ENCODE measurements at regions not wholly inside any gene's neighbourhood (a gene's known extent, or its start where the extent isn't known, plus 50 kb on each side); places are given as distances from the start of the nearest gene placed in this dataset.
"Not testable (repeated sequence)": the region's sequence is repeated elsewhere in the genome, so short reads cannot be mapped to it uniquely, and the experiment has no call there.

GRCh38 chr6:115838763-115839401, 221.8 kb downstream of the FRK start:
- Mint-ChIP-seq H3K4me3 (no peak overlapping the region), H3K4me1 (no peaks in the 10 kb centered on the region), H3K9me3 (peaks cover 0 to 8% (median 3%) of the 10 kb centered on the region in 7 donors), H3K27ac (no peak overlapping the region), H3K27me3 (ENCODE audit: low read depth in 3 of 3) (no peaks in the 10 kb centered on the region), H3K36me3 (no peaks in the 10 kb centered on the region)
- DNase-seq: no peak
- Histone ChIP-seq H3K79me2 (ENCODE audit: insufficient read depth, low read length) (no peaks in the 10 kb centered on the region), H2AFZ (ENCODE audit: insufficient read depth, low read depth, low read length, poor library complexity, severe bottlenecking) (no peak overlapping the region), H3K9me3 (replicated peaks in 1 of 2; ENCODE audit: control insufficient read depth in 1 of 2, insufficient read depth in 1 of 2, low read length in 2 of 2) (no peaks in the 10 kb centered on the region), H3K27ac (ENCODE audit: low read depth in 1 of 2, low read length in 2 of 2) (no peak overlapping the region), H3K9ac (ENCODE audit: insufficient read depth, low read length, poor library complexity, severe bottlenecking) (no peak overlapping the region), H3K36me3 (replicated peaks in 1 of 2; ENCODE audit: control insufficient read depth in 1 of 2, insufficient read depth in 2 of 2, low read length in 2 of 2) (no peaks in the 10 kb centered on the region), H3K4me3 (replicated peaks in 1 of 3; ENCODE audit: low read depth in 2 of 3, low read length in 3 of 3) (no peak overlapping the region), H4K20me1 (ENCODE audit: insufficient read depth, low read length) (no peaks in the 10 kb centered on the region), H3K4me2 (replicated peaks; ENCODE audit: extremely low read depth, low read length, poor library complexity, severe bottlenecking) (no peak overlapping the region), H3K27me3 (ENCODE audit: control insufficient read depth in 2 of 2, insufficient read depth in 2 of 2, low read length in 2 of 2) (no peaks in the 10 kb centered on the region), H3K4me1 (ENCODE audit: control insufficient read depth in 1 of 2, insufficient read depth in 2 of 2, low read length in 2 of 2) (no peaks in the 10 kb centered on the region)
- TF ChIP-seq, protein P1, sequence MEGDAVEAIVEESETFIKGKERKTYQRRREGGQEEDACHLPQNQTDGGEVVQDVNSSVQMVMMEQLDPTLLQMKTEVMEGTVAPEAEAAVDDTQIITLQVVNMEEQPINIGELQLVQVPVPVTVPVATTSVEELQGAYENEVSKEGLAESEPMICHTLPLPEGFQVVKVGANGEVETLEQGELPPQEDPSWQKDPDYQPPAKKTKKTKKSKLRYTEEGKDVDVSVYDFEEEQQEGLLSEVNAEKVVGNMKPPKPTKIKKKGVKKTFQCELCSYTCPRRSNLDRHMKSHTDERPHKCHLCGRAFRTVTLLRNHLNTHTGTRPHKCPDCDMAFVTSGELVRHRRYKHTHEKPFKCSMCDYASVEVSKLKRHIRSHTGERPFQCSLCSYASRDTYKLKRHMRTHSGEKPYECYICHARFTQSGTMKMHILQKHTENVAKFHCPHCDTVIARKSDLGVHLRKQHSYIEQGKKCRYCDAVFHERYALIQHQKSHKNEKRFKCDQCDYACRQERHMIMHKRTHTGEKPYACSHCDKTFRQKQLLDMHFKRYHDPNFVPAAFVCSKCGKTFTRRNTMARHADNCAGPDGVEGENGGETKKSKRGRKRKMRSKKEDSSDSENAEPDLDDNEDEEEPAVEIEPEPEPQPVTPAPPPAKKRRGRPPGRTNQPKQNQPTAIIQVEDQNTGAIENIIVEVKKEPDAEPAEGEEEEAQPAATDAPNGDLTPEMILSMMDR (IDR thresholded peaks at IDR 0.05): no peak
- intact Hi-C loops (cut with micrococcal nuclease): no loop called here
- 50% methylated on average over 1 of the region's 3 CpGs for WGBS (ENCODE audit: insufficient coverage)

DNA sequence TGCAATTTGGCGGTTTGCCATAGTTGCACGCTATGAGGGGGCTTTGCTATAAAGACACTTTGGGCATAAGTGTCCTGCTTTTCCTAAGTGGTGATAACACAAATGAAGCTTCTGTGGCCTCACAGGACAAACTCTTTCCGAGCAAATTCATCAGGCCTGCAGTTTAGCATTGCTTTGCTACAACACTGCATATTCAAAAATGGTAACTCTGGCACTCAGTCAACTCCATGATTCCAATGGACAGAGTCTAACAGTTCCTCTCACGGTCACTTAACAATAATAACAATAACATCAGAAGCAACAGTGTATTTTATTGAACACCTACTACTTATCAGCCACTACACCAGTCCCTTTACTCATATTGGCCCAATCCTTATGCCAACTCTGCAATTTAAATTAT, 222.5 kb downstream of the FRK start:
- Histone ChIP-seq H3K27me3 (ENCODE audit: control insufficient read depth in 2 of 2, insufficient read depth in 2 of 2, low read length in 2 of 2) (no peaks in the 10 kb centered on the region), H3K9ac (ENCODE audit: insufficient read depth, low read length, poor library complexity, severe bottlenecking) (no peak overlapping the region), H2AFZ (ENCODE audit: insufficient read depth, low read depth, low read length, poor library complexity, severe bottlenecking) (no peak overlapping the region), H3K4me2 (replicated peaks; ENCODE audit: extremely low read depth, low read length, poor library complexity, severe bottlenecking) (no peak overlapping the region), H3K79me2 (ENCODE audit: insufficient read depth, low read length) (no peaks in the 10 kb centered on the region), H3K9me3 (replicated peaks in 1 of 2; ENCODE audit: control insufficient read depth in 1 of 2, insufficient read depth in 1 of 2, low read length in 2 of 2) (no peaks in the 10 kb centered on the region), H3K36me3 (replicated peaks in 1 of 2; ENCODE audit: control insufficient read depth in 1 of 2, insufficient read depth in 2 of 2, low read length in 2 of 2) (no peaks in the 10 kb centered on the region), H3K27ac (ENCODE audit: low read depth in 1 of 2, low read length in 2 of 2) (no peak overlapping the region), H3K4me3 (replicated peaks in 1 of 3; ENCODE audit: low read depth in 2 of 3, low read length in 3 of 3) (no peak overlapping the region), H4K20me1 (ENCODE audit: insufficient read depth, low read length) (no peaks in the 10 kb centered on the region), H3K4me1 (ENCODE audit: control insufficient read depth in 1 of 2, insufficient read depth in 2 of 2, low read length in 2 of 2) (no peaks in the 10 kb centered on the region)
- no peak overlapping the region for H3K4me3 Mint-ChIP-seq
- H3K9me3 Mint-ChIP-seq: peaks cover 0 to 8% (median 4%) of the 10 kb centered on the region in 7 donors
- no peaks in the 10 kb centered on the region for H3K27me3 Mint-ChIP-seq (ENCODE audit: low read depth in 3 of 3)
- intact Hi-C loops (cut with micrococcal nuclease): no loop called here
- no peak for DNase-seq
- no peaks in the 10 kb centered on the region for H3K4me1 Mint-ChIP-seq
- no peak overlapping the region for H3K27ac Mint-ChIP-seq
- H3K36me3 Mint-ChIP-seq: no peaks in the 10 kb centered on the region
- TF ChIP-seq, protein P1 (IDR thresholded peaks at IDR 0.05): no peak
- 91% methylated on average over 4 of the region's 4 CpGs for WGBS (ENCODE audit: insufficient coverage)

DNA sequence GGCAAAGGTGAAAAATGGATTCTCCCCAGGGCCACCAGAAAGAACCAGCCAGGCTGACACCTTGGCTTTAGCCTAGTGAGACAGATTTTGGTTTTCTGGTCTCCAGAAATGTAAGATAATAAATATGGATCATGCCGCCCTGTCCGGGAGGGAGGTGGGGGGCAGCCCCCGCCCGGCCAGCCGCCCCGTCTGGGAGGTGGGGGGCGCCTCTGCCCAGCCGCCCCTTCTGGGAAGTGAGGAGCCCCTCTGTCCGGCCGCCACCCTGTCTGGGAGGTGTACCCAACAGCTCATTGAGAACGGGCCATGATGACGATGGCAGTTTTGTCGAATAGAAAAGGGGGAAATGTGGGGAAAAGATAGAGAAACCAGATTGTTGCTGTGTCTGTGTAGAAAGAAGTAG, 224.3 kb downstream of the FRK start:
- H3K9me3 ChIP-seq (replicated peaks in 1 of 2; ENCODE audit: control insufficient read depth in 1 of 2, insufficient read depth in 1 of 2, low read length in 2 of 2); H3K4me3 ChIP-seq (replicated peaks in 1 of 3; ENCODE audit: low read depth in 2 of 3, low read length in 3 of 3); H3K36me3 ChIP-seq (replicated peaks in 1 of 2; ENCODE audit: control insufficient read depth in 1 of 2, insufficient read depth in 2 of 2, low read length in 2 of 2); H3K27ac ChIP-seq (ENCODE audit: low read depth in 1 of 2, low read length in 2 of 2); H3K79me2 ChIP-seq (ENCODE audit: insufficient read depth, low read length); H2AFZ ChIP-seq (ENCODE audit: insufficient read depth, low read depth, low read length, poor library complexity, severe bottlenecking); H3K9me3 Mint-ChIP-seq; H3K4me1 Mint-ChIP-seq; DNase-seq; intact Hi-C loops (cut with micrococcal nuclease); H3K9ac ChIP-seq (ENCODE audit: insufficient read depth, low read length, poor library complexity, severe bottlenecking); H3K27me3 ChIP-seq (ENCODE audit: control insufficient read depth in 2 of 2, insufficient read depth in 2 of 2, low read length in 2 of 2); H3K36me3 Mint-ChIP-seq; H3K4me1 ChIP-seq (ENCODE audit: control insufficient read depth in 1 of 2, insufficient read depth in 2 of 2, low read length in 2 of 2); H3K4me3 Mint-ChIP-seq; H3K27ac Mint-ChIP-seq; H3K4me2 ChIP-seq (replicated peaks; ENCODE audit: extremely low read depth, low read length, poor library complexity, severe bottlenecking); H4K20me1 ChIP-seq (ENCODE audit: insufficient read depth, low read length); H3K27me3 Mint-ChIP-seq (ENCODE audit: low read depth in 3 of 3): not testable (repeated sequence)
- no CpG with 5 or more reads among the region's 13 CpGs for WGBS (ENCODE audit: insufficient coverage)
